ENCODE measurements at regions not wholly inside any gene's neighbourhood (a gene's known extent, or its start where the extent isn't known, plus 50 kb on each side); places are given as distances from the start of the nearest gene placed in this dataset.
A peak's percentile ranks its signal among the peaks of the same experiment; 100 is the strongest.

DNA sequence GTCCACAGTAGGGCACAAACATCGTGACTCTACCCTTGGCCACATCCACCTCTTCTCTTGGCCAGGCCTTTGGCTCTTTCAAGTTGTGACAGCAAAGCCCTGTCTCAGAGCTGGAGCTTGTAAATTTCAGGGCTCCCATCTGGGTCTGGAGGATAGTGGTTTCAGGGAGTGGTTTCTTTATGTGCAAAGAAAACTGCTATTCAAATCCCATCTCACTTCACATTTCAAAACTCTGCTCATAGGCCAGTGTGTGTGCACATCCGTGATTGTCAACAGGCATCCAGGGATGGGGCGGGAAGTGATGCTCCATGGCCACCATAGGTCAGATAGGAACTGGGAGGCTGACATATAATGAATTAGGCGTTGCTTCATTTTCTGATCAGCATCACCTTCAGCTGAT, 107.8 kb upstream of the IL12B start:
- Histone ChIP-seq H3K27ac (ENCODE audit: poor library complexity, severe bottlenecking) (no peak overlapping the region), H3K36me3 (ENCODE audit: low read depth) (no peaks in the 10 kb centered on the region), H3K4me1 (ENCODE audit: insufficient read depth, poor library complexity, severe bottlenecking) (no peaks in the 10 kb centered on the region), H3K27me3 (ENCODE audit: insufficient read depth, poor library complexity, severe bottlenecking) (no peaks in the 10 kb centered on the region), H3K9me3 (ENCODE audit: severe bottlenecking) (no peaks in the 10 kb centered on the region), H3K4me3 (ENCODE audit: severe bottlenecking) (no peak overlapping the region)
- TF ChIP-seq, protein P1, sequence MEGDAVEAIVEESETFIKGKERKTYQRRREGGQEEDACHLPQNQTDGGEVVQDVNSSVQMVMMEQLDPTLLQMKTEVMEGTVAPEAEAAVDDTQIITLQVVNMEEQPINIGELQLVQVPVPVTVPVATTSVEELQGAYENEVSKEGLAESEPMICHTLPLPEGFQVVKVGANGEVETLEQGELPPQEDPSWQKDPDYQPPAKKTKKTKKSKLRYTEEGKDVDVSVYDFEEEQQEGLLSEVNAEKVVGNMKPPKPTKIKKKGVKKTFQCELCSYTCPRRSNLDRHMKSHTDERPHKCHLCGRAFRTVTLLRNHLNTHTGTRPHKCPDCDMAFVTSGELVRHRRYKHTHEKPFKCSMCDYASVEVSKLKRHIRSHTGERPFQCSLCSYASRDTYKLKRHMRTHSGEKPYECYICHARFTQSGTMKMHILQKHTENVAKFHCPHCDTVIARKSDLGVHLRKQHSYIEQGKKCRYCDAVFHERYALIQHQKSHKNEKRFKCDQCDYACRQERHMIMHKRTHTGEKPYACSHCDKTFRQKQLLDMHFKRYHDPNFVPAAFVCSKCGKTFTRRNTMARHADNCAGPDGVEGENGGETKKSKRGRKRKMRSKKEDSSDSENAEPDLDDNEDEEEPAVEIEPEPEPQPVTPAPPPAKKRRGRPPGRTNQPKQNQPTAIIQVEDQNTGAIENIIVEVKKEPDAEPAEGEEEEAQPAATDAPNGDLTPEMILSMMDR (IDR thresholded peaks at IDR 0.05; ENCODE audit: poor library complexity, severe bottlenecking), result no peak
- no peak for DNase-seq (ENCODE audit: low spot score)
- no peak for ATAC-seq (ENCODE audit: low read depth)

DNA sequence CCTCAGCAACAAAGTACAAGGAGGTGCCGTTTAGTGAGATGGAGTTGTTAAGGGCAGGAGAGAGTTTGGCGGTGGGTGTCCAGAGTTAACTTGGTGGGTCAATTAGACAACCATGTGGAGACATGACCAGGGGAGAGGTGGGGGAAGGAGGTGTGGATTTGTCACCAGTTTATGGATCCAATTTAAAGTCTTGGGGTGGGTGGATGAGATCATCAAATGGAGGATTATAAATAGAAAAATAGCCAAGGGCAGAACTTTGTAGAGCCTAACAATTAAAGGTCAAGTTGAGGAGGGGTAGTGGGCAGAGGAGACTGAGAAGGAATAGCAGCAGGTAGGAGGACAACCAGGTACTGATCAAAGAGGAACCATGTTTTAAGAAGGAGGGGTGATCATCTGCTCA, 108.7 kb upstream of the IL12B start:
- Histone ChIP-seq H3K4me1 (ENCODE audit: insufficient read depth, poor library complexity, severe bottlenecking) (no peaks in the 10 kb centered on the region), H3K27me3 (ENCODE audit: insufficient read depth, poor library complexity, severe bottlenecking) (no peaks in the 10 kb centered on the region), H3K27ac (ENCODE audit: poor library complexity, severe bottlenecking) (no peak overlapping the region), H3K9me3 (ENCODE audit: severe bottlenecking) (no peaks in the 10 kb centered on the region), H3K36me3 (ENCODE audit: low read depth) (no peaks in the 10 kb centered on the region), H3K4me3 (ENCODE audit: severe bottlenecking) (no peak overlapping the region)
- DNase-seq (ENCODE audit: low spot score) (no peak), ATAC-seq (ENCODE audit: low read depth) (no peak)
- TF ChIP-seq, protein P1 (IDR thresholded peaks at IDR 0.05; ENCODE audit: poor library complexity, severe bottlenecking), result no peak

DNA sequence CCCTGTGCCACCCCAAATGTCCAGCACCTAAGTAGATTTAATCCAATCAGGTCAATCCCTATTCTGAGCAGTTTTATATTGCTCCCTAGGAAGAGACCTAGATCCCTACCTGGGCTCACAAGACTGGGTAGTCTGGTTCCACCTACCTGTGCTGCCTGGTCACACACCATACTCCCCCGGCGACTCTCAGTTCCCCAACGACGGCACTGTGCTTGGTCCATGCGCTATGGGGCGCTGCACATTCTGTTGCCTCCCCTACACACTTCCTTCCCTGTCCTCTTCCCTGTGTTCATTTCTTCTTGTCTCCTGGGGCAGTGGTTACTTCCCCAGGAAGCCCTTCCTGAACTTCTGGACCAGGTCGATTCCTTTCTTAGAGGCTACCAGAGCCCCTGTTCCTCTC, 109.9 kb upstream of the IL12B start:
- no peak overlapping the region for H3K4me3 ChIP-seq (ENCODE audit: severe bottlenecking)
- H3K27me3 ChIP-seq (ENCODE audit: insufficient read depth, poor library complexity, severe bottlenecking), result no peaks in the 10 kb centered on the region
- H3K36me3 ChIP-seq (ENCODE audit: low read depth), result no peaks in the 10 kb centered on the region
- TF ChIP-seq, protein P1 (IDR thresholded peaks at IDR 0.05; ENCODE audit: poor library complexity, severe bottlenecking), result no peak
- DNase-seq (ENCODE audit: low spot score) (no peak), ATAC-seq (ENCODE audit: low read depth) (no peak)
- no peak overlapping the region for H3K27ac ChIP-seq (ENCODE audit: poor library complexity, severe bottlenecking)
- H3K4me1 ChIP-seq (ENCODE audit: insufficient read depth, poor library complexity, severe bottlenecking), result no peaks in the 10 kb centered on the region
- no peaks in the 10 kb centered on the region for H3K9me3 ChIP-seq (ENCODE audit: severe bottlenecking)

DNA sequence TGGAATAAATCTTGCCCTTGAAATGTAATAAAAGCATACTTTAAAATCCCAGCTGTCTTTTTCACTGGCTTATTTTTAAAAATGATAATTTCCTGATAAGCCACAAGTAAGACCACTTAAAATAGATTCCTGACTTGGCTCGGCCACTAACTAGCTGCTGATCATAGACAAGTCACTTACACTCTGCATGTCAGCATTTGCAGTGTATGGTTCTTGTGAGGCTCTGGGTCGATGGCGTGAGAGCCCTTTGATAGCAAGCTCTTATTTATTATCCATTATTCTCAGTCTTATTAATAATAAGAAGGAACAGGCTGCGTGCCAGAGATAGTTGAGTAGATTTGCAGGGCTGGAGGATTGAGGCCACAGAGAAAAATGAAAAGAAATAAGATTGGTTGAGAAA, 110.7 kb upstream of the IL12B start:
- Histone ChIP-seq H3K4me3 (ENCODE audit: severe bottlenecking) (no peak overlapping the region), H3K27me3 (ENCODE audit: insufficient read depth, poor library complexity, severe bottlenecking) (no peaks in the 10 kb centered on the region), H3K27ac (ENCODE audit: poor library complexity, severe bottlenecking) (no peak overlapping the region), H3K36me3 (ENCODE audit: low read depth) (no peaks in the 10 kb centered on the region), H3K4me1 (ENCODE audit: insufficient read depth, poor library complexity, severe bottlenecking) (no peaks in the 10 kb centered on the region), H3K9me3 (ENCODE audit: severe bottlenecking) (no peaks in the 10 kb centered on the region)
- ATAC-seq (ENCODE audit: low read depth), result no peak
- TF ChIP-seq, protein P1 (IDR thresholded peaks at IDR 0.05; ENCODE audit: poor library complexity, severe bottlenecking), result no peak
- DNase-seq (ENCODE audit: low spot score), result no peak

DNA sequence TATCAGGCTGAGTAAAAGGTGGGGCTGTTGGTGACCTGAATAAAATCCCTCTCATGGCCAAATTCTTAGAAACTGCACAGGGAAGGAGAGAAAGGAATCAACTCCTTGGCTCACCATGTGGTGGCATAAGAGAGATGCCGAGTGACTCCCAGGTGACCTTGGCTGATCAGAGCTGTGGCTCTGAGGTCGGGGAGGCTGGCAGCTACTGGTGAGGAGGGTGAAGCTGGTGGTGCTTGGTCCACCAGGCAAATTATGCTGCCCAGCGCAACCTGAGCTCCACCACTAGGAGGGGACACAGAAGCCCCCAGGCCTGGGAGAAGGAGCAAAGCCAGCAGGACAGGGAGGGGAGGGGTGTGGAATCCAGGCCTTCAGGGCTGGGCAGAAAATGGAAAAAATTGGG, 111.2 kb upstream of the IL12B start:
- H3K4me1 ChIP-seq (ENCODE audit: insufficient read depth, poor library complexity, severe bottlenecking), result no peaks in the 10 kb centered on the region
- no peaks in the 10 kb centered on the region for H3K27me3 ChIP-seq (ENCODE audit: insufficient read depth, poor library complexity, severe bottlenecking)
- DNase-seq (ENCODE audit: low spot score) (no peak), ATAC-seq (ENCODE audit: low read depth) (peak; percentile 41; the same call in 2 of the 3 replicates)
- TF ChIP-seq, protein P1 (IDR thresholded peaks at IDR 0.05; ENCODE audit: poor library complexity, severe bottlenecking), result peak; percentile 20
- H3K36me3 ChIP-seq (ENCODE audit: low read depth), result no peaks in the 10 kb centered on the region
- H3K4me3 ChIP-seq (ENCODE audit: severe bottlenecking), result no peak overlapping the region
- H3K27ac ChIP-seq (ENCODE audit: poor library complexity, severe bottlenecking), result no peak overlapping the region
- no peaks in the 10 kb centered on the region for H3K9me3 ChIP-seq (ENCODE audit: severe bottlenecking)
